HUDEP-2 (cell line): ENCODE measurements at regions not wholly inside any gene's neighbourhood (a gene's known extent, or its start where the extent isn't known, plus 50 kb on each side); places are given as distances from the start of the nearest gene placed in this dataset.

Experiments used
- DNase-seq, 76 experiments: peaks; one replicate each; lab custom pipeline; 2025; ENCODE audit not compliant: unreplicated experiment in 76 of 76; lab: John Stamatoyannopoulos, UW

DNA sequence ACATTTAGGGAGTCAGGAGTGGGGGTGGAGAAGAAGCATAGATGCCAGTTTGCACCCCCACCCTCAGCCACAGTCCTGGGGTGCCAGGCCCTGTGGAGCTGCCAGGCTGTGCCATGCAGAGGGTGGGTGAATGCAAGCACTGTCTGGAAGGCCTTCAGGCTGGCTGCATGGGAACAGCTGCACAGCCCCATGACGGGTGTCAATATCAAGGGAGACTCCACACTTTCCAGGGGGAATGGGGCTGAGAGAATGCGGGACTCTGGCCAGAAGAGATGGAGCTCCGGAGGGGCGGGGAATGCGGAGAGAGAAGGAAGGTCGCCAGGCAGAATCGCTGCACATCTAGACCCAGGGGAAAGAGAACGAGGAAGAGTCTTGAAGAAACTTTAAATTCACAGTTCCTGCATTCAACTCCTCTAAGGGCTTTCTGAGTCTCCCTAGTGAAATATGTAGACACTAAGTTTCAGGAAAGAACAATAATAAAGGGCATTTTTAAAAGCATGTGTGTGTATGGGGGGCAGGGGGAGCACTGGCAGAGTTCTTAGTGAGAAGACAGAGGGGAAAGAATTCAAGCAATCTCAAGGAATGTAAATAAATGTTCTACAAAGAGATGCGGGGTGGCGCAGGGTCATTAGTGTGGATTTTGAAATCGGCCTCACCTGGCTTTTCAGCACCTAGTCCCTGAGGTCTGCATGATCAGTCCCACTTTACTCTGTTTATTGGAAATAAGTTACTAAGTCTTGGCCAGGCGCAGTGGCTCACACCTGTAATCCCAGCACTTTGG, 59.1 kb downstream of the BOD1 start:
- DNase-seq = no peak

DNA sequence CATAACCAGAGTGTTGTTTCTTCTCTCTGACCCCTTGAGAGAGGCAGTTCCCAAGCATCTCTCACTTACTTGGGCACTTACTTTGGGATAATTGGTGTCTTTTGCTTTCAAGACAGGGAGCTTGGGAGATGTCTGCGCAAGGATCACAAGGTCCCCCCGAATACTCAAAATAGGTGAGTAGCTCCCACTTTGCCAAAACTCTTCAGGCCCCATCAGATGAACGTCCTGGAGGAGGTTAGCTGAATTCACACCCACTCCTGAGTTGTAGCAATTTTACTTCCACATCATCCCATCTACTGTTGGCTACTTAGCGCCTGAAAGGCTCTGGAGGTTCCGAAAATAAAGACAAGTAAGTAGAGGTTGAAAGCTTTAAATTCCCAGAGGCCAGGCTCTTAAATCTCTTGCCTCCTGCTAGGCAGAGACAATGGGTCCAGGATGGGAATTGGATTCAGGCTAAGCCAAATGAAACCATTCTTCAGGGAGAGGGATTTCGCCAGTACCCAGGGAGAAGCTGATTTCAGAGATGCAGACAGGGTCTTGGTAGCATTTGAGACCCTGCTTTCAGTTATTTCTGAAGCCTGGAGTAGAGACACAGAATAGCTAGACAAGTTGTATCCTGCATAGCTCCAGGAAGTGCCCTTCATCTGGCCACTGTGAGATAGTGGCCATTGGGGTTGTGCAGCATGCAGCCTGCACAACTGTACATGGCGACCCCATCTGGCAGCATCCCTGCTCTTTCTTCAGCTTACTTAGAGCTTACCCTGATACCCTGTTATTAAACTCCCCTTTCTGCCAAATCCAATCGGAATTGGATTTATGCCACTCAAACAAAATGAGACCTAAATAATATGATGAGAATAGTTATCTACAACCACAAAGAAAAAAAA, 60.1 kb downstream of the BOD1 start:
- no peak for DNase-seq

DNA sequence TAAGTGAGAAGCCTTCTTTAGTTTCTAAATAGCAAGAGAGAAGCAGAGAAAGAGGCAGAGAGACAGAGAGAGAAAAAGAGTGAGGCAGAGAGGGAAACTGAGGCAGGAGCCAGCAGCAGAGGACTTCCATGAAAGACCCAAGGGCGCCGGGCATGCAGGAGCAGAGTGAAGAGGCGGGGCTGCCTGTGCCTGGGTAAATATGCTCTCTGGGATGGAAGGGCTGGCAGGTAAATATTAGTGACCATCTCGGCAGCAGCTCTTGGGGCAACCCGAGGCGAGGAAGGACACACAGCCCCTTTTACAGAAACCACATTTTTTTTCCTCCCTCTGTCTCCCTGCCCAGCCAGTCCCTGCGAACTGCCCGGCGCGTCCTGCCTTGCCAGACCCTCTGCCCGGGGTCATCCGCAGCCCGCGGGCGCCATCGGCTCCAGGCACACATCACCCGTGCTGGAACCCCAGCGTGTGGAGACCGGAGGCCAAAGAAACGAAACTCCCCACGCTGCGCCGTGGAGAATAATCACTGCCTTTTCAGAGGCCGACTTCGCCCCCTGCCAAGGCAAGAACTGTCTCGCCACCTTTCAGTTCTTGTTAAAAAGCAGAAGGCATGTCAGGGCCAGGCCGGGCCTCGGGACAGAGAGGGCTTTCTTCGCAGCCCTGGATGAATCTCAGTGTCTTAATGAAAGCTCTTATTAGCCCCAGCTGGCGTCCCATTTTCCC, 61.3 kb downstream of the BOD1 start:
- DNase-seq = no peak

DNA sequence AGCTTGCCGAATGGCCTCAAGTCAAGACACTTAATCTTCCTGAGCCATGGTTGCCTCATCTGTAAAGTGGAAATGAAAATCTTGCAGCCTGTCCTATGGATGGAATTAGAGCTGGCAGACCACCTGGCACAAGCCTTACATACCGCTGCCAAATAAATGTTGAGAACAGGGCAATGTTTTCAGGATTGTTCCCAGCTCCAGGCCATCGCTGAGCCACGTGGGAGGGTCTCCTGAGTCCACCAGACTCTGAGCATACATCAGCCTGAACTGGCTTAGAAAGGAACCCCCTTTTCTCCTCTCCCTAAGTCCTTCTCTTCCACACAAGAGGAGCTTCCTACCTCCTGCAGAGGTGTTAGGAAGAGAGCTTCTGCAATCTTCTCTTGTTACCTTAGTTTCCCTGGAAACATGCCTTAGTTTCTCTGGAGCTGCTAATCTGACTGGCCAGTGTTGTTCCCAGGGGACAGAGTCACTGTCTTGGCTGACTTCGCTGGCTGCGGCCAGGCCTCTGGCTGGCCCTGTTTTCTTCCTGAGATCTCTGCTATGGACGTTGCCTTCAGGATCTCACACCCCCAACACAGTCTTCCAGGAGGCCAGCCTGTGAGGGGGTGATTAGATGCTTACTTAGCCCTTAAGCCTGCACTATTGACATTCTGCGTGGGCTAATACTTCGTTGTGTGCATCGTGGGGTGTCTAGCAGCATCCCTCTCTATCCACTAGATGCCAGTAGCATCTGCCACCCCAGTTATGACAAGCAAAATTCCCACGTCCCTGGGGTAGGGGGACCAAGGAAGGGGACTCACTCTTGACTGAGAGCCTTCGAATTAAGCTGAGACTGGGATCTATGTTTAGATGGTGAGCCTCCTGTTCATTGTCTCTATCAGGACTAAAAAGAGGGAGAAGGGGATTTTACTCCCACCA, 62.2 kb downstream of the BOD1 start:
- DNase-seq = no peak

DNA sequence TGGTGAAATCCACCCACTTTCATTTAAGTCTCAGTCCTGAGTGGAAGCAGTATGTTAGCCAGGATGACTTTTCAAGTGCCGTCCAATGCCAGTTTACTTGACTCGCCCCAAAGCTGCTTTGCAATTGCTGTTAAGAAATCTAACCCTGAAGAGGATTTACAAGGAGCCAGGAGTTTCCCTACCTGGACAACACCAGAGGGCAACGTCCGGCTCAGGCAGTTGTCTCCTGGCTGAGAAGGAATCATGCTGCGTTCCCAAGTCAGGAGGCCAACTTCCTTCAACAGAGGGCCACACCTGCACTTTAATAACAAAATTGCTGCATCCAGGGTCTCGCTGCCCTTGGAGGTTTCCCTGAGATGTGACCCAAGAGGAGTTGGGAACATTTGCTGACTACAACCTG, 65.8 kb downstream of the BOD1 start:
- DNase-seq = no peak

DNA sequence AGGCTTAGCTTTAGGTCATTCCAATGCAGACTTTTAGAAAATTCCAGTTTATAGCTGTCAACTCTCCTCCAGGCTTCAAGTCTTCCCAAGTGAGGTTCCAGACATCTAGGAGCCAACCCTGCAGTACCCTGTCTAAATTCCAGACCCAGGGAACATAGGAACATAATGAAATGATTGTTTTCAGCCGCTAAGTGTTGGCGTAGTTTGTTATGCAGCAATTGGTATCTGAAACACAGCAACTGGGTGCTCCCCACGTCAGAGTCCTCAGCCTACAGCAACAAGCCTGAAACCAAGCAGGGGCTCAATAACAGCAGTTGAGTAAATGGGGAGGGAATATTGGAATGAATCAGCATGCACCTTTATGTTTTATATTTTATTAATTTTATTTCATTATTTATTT, 66.8 kb downstream of the BOD1 start:
- no peak for DNase-seq

DNA sequence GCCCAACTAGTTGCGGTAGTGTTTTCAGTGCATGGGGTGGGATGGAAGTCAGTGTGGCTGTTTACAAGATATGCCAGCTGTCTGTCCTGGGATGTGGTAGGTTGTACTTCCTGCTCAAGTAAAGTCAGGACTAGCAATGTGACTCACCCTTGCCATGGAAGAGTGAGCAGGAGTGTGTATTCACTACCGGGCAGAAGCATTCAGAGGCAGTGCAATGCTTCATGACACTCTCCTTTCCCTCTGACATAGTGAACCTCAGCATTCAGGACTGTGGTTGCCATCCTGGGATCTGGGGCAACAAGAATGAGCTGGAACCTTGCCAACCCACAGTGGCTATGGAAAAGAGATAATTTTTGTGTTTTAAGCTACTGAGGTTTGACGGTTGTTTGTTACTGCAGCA, 68.9 kb downstream of the BOD1 start:
- DNase-seq = no peak

DNA sequence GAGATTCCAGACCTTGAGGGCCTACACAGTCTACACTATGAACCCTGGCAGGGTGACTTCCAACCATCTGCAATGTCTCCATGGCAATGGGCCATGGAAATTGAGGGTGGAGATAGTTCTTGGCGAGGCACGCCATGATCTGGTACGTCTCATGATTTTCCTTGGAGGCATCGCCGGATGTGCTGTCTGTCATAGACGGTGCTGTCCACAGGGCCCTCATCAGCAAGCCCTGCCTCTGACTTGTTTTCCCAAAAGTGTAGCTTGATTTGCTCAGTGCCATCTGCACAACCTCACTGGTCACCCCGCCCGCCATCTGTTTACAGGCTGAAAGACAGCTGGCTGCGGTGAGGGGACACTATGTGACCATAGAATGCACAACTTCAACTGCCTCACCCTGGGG, 73.5 kb downstream of the BOD1 start:
- DNase-seq = no peak

DNA sequence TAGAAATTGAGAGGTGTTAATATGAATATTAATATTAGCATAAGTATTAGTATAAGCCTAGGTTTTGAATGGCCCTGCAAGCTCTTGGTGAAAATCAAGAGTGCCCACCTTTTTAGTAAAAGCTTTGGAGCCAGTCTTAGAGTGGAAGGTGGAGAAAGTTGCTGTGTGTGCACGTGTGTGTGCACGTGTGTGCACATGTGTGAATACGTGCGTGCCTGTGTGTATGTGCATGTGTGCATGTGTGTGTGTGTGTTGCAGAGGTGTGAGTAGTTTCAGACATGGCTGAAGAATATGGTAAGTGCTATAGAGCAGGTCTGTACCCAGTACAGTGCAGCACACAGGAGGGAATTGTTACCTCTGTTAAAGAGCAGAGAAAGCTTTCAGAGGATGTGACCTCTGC, 74.3 kb downstream of the BOD1 start:
- no peak for DNase-seq

DNA sequence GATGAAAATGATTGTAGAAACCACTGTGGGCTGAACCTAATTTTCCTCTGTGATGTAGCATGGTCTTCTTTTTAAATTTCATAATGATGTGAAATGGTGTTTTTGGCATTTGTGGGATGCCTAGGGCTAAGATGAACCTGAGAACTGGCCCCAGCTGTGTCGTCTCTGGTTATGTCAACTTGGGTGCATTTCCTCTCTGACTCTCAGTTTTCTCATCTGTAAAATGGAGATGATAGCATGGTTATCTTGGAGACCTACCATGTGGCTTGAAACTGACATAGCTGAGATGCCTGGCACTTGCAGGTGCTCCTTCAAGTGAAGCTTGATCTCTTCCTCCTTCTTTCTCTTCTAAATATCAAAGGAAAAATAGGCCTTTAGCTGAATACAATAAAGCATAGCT, 77.8 kb downstream of the BOD1 start:
- no peak for DNase-seq

DNA sequence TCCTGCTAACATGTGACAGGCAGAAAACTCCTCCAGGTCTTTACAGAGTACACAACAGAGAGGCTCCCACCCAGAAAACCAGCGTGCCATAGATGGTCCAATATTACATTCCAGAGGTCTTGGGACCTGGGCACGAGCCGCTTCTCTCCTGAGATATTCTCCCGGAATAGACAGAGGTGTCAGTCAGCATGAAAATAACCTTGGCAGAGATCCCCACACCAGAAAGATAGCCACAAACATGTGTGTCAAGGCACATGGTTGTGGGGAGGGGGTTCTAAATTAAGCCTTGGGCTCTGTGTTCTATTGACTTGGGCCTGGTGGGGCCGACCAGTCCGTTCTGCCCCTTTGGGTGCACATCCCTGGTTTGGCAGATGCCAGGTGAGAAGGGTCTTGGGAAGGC, 78.4 kb downstream of the BOD1 start:
- DNase-seq = no peak

DNA sequence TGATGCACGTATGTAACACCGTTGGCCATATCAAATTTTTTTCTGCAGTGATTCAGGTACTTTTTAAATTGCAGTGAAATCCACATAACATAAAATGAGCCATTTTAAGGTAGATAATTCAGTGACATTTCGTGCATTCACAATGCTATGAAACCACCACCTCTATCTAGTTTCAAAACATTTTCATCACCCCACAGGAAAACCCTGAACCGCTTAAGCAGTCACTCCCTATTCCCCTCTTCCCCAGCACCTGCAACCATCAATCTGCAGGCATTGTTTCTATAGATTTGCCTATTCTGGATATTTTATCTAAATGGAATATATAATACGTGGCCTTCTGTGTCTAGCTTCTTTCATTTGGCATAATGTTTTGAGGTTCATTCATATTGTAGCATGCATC, 79.2 kb downstream of the BOD1 start:
- no peak for DNase-seq

DNA sequence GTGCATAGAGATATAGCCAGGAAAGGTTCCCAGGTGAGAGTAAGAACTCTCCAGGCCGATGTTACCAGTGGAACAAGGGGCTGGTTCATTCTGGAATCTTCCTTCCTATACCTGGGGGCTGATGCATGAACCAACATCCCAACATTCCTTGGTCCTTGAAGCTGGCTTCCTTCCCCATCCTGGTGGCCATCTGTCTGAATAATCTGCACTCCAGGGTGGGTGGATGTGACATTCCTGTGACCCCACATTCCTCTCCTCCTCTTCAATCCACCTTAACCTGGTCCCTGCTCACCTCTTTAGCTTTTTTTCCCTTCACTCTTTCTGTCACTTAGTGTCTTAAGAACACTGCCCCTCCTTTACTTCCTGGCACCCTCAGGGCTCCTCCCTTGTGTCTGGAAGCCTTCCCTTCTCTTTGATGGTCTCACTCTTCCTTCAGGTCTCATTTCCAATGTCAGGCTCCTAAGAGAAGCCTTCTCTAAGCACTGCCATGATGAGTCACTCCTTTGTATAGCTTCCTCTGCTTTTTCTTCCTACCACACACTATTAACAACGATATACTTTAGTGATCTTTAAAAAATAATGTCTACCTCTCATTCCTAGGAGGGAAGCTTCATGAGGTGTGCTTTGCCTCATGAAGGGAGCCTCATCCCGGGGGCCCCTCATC, 80.3 kb downstream of the BOD1 start:
- no peak for DNase-seq

DNA sequence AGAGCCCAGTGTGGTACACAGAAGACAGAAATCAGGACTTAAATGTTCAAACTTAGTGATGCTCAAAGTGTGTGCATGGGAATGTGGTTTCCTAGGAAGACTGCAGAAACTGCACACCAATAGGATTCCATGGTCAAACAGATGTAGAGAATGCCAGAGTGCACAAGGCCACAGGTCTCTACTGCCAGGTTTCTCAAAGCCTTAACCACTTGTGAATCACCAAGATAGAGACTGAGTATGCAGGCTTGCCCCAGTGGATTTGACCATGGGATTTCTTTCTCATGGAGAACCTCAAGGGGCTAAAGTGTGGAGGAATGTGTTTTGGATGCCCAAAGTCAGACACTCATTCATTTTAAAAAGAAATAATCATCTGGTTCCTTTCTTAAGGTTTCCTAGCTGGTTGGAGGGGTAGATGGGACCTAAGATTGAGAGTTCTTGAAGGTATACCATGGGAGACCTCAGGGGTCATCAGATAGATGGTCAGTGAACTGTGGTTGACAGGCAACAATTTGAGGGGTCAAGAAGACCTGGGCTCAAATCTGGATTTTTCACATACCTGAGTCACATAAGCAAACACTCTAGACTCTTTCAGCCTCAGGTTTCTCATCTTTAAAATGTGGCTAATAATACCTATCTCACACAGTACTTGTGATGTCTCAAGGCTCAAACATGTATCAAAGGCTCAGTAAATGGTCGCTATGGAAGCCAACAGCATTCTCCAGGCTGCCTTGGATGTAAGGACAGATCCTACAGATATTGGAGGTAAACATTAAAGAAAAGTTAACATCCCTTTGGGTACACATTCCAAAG, 81.1 kb downstream of the BOD1 start:
- DNase-seq = no peak

DNA sequence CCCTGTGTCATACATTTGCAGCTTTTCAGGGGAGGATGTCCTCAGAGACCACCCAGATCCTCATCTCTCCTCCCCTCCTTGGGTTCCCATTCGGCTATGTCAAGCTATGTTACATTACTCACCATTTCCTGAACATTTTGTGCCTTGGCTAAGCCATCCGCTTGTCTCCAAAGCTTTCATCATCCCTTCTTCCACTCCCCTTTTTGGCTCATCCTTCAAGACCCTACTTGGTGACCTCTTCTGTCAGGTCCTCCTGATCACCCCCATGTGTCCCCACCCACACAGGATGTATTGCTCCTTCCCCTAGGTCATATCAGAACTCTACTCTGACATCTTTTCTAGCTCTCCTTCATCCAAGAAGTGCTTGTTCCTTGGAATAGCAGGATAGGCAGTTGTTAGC, 81.8 kb downstream of the BOD1 start:
- DNase-seq = no peak

DNA sequence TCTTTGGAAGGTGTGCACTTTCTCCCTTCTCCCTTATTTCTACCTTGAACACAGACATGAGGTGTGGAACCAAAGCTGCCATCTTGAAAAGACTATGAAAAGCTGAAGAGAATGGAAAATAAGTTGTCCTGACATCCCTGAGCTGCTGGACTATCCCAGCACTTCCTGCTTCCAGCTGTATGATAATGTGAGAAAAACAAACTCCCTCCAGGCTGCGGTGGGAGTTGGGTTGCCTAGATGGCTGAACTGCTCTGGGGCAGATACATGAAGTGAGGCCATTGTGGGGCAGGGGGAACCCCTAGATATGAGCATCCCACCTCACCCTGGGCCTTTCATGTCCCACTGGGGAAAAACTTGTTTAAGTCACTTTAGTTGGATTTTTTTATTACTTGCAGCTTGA, 82.4 kb downstream of the BOD1 start:
- no peak for DNase-seq

DNA sequence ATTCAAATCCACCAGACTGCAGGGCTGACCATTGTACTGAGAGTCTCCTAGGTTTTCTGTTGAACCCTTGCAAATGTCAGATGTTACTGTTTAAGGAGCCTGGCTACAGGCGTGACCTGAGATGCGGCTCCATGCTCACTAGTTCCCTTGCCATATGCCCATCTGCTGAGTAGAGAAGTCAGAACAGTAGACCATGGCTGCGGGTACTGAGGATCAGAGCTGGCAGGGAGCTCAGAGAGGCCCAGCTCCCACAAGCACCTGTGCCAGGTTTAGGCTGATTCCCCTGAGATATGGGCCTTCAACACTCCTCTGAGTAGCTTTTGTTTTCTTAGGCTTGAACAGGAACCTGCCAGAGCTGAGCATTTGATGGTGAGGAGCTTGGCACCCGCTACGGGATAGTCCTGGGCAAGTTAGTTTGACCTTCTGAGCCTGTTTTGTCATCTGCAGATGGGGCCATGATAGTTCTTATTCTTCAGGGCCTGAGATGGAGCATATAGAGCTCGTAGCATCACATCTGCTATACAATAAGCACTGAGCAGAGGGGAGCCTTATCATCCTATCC, 83.7 kb downstream of the BOD1 start:
- no peak for DNase-seq

DNA sequence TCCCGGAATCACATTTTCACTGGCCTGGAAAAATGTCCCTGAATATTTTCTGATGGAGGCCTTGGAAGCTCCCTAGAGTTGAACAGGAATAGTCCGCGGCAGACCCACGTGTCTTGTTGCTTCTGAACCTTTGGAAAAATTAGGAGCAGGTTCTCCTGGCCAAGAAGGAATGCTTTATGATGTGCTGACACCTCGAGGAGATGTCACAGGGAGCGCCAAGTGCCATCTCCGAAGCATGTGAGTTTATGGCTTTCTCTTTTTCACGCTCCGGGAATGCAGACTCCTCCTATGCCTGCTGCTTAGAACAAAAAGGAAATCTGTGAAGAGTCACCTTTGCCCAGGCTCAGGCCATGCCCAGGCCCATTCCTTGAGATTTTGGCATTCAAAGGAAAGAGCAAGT, 84.6 kb downstream of the BOD1 start:
- DNase-seq = no peak

DNA sequence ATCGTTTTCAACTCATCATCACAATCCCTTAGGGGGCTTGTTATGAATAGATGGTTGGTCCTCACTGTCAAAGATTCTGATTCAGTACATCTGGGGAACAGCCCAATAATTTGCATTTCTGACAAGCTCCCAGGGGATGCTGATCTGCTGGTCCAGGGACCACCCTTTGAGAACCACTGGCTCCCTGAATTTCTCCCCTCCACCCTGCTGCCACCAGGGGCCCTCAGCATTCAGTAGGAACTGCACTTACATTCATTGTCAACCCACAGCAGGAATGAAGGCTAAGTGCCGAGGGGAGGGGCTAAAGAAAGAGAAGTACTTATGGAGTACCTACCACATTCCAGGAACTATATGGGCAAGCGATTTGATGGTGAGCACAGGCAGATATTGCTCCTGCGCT, 85.9 kb downstream of the BOD1 start:
- DNase-seq = peak in 2 of 76 experiments; percentile 5 to 7
